GM18505 (cell line): ENCODE measurements at regions not wholly inside any gene's neighbourhood (a gene's known extent, or its start where the extent isn't known, plus 50 kb on each side); places are given as distances from the start of the nearest gene placed in this dataset.
A peak's percentile ranks its signal among the peaks of the same experiment; 100 is the strongest.
"Not testable (repeated sequence)": the region's sequence is repeated elsewhere in the genome, so short reads cannot be mapped to it uniquely, and the experiment has no call there.

Experiments
- ATAC-seq: cut with Tn5 transposase; IDR thresholded peaks from one replicate; pipeline ENCODE4 v1.9.1; 2021; ENCODE audit not compliant: unreplicated experiment

DNA sequence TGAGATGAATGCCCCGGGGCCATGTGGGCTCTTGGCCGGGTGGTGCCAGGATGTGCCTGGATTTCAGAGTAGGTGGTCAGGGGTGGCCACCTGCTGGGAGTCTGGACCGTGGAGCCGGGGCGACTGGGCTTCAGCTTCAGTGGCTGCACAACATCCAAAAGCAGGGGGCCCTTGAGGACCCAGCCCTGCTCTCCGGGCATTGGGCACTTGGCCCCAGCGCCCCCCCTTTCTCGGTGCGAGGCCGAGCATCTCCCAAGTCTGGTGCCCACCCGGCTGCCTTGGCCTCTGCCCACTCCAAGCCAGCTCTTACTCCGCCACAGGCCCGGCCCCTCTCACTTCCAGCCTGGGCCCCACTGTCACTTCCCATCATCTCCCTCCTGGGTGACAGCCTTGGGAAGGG, 4429.0 kb upstream of the TPTE start:
- ATAC-seq = not testable (repeated sequence)

- ATAC-seq = not testable (repeated sequence)
Observed at GRCh38 chr21:6093419-6093818, 4428.0 kb upstream of the TPTE start.

DNA sequence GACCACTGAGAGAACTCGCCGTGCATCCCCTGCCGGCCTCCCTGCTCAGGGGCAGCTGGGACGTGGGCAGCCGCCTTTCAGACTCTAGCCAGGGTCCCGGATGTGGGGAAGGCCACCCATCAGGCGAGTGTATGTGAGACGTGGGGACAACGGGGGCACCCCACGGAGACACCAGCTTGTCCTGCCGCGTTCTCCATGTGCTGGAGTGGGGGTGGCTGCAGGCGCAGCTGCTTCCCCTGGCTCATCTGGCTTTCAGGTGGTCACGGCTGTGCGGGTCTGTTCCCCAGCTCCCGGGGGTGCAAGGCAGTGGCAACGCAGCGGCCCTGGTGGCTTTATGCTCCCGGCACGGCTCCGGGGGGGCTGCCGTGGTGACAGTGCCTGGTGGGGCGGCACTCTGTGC, 4427.5 kb upstream of the TPTE start:
- not testable (repeated sequence) for ATAC-seq

GRCh38 chr21:6095304-6095703, 4426.1 kb upstream of the TPTE start:
- ATAC-seq = not testable (repeated sequence)

- ATAC-seq = not testable (repeated sequence)
Observed at GRCh38 chr21:6096560-6097424, 4424.6 kb upstream of the TPTE start.

- ATAC-seq = not testable (repeated sequence)
Observed at GRCh38 chr21:6097736-6098135, 4423.6 kb upstream of the TPTE start.

DNA sequence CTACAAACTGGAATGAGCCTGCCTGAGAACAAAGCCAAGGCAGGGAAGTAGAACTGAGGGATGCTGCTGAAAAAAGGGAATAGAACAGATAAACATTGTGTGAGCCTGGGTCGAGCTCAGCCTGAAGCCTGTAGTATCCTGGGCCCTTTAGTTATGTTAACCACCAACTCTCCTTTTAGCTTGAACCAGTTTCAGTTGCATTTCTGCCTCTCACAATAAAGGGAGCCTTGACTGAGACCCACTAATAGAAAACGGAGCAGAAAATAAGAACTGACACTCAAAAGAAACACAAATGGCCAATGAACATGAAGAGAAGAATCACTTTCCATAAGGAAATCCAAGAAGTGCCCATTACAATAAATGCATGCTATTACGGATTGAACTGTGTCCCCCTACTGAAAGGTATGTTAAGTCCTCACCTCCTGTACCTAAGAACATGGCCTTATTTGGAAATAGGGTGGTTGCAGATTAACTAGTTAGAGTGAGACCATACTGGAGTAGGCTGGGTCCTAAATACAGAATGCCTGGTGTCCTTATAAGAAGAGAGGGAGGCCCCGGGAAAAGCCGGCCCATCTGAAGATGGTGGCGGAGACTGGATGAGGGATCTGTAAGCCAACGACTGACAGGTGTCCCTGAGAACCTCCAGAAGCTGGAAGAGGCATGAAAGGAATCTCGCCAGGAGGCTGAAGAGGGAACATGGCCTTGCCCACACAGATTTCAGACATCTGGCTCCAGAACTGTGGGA, 4423.0 kb upstream of the TPTE start:
- ATAC-seq = not testable (repeated sequence)

- ATAC-seq = not testable (repeated sequence)
Observed at GRCh38 chr21:6101588-6101987, 4419.8 kb upstream of the TPTE start.

GRCh38 chr21:6104546-6104945, 4416.8 kb upstream of the TPTE start:
- ATAC-seq = not testable (repeated sequence)

- ATAC-seq = not testable (repeated sequence)
Observed at GRCh38 chr21:6106686-6107567, 4414.5 kb upstream of the TPTE start.

- not testable (repeated sequence) for ATAC-seq
Observed at GRCh38 chr21:6108894-6109293, 4412.5 kb upstream of the TPTE start.

DNA sequence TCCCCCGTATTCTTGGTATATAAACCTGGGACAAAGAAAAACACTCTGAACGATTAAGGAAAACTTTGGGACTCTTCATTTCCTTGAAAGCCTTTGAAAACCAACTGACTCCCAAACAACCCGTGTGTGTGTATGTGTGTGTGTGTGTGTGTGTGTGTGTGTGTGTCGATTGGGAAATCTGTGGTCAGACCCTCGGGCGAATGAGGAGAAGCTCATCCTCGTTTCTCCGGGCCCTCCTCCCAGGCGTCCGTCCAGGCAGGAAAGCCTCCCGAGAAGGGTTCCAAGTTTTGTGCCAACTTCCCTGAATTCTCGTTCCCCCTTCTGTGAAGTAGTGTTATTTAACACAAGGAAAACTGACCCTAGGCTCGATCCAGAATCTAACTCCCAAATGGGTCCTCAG, 4411.6 kb upstream of the TPTE start:
- ATAC-seq = not testable (repeated sequence)

- ATAC-seq = peak; percentile 75
Observed at GRCh38 chr21:6110716-6111343, 4410.6 kb upstream of the TPTE start.

- peak; percentile 20 for ATAC-seq
Observed at GRCh38 chr21:6111354-6111753, 4410.0 kb upstream of the TPTE start.

- not testable (repeated sequence) for ATAC-seq
Observed at GRCh38 chr21:6118336-6118735, 4403.0 kb upstream of the TPTE start.

GRCh38 chr21:6120863-6121262, 4400.5 kb upstream of the TPTE start:
- ATAC-seq = not testable (repeated sequence)

DNA sequence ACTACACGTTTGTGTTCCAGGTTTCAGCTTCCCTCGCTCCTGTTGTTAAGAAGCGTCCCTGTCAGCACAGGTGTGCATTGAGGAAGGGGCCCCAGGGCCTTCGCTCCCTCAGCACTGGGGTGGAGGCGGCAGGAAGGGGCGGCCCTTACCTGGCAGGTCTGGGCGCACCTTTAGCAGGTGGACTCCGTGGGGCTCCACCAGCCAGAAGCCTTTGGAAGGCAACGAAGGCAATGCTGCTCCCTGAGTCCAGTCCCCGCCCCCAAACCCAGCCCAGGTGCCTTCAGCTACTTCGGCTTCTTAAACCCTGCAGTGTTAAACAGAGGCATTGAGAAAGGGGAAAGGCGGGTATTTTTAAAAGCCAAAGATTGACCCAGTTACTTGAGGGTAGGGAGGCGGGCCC, 4398.8 kb upstream of the TPTE start:
- ATAC-seq = not testable (repeated sequence)

- not testable (repeated sequence) for ATAC-seq
Observed at GRCh38 chr21:6123224-6123623, 4398.2 kb upstream of the TPTE start.

- not testable (repeated sequence) for ATAC-seq
Observed at GRCh38 chr21:6125549-6126240, 4395.7 kb upstream of the TPTE start.
